Endodermal cell (in vitro differentiated cells): ENCODE measurements at regions not wholly inside any gene's neighbourhood (a gene's known extent, or its start where the extent isn't known, plus 50 kb on each side); places are given as distances from the start of the nearest gene placed in this dataset.
A peak's percentile ranks its signal among the peaks of the same experiment; 100 is the strongest.
"Not testable (repeated sequence)": the region's sequence is repeated elsewhere in the genome, so short reads cannot be mapped to it uniquely, and the experiment has no call there.

ENCODE experiments used
- DNase-seq: peaks from one replicate; pipeline ENCODE4 v3.0.0-alpha.2; 2017
- H3K27ac ChIP-seq: 2 replicates; pipeline ENCODE4 v1.5.1; 2013; ENCODE audit warnings: mild to moderate bottlenecking, low read depth, low read length, moderate library complexity
- H3K27me3 ChIP-seq: 2 replicates; pipeline ENCODE4 v1.6.1; 2013; ENCODE audit warnings: mild to moderate bottlenecking, low read length, moderate library complexity; ENCODE audit not compliant: insufficient read depth, control insufficient read depth, poor library complexity, severe bottlenecking
- H3K36me3 ChIP-seq: 2 replicates; pipeline ENCODE4 v1.7.0; 2013; ENCODE audit warnings: mild to moderate bottlenecking, low read length, moderate library complexity; ENCODE audit not compliant: control insufficient read depth, insufficient read depth
- H3K4me1 ChIP-seq: one replicate; pipeline ENCODE4 v1.7.0; 2013; ENCODE audit warnings: low read length; ENCODE audit not compliant: control insufficient read depth, insufficient read depth
- H3K4me3 ChIP-seq: 2 replicates; pipeline ENCODE4 v1.5.1; 2013; ENCODE audit warnings: mild to moderate bottlenecking, low read length, moderate library complexity
- H3K9ac ChIP-seq: 2 replicates; pipeline ENCODE4 v1.6.1; 2013; ENCODE audit warnings: mild to moderate bottlenecking, low read length, moderate library complexity; ENCODE audit not compliant: poor library complexity, severe bottlenecking; ENCODE audit errors: extremely low read depth
- H3K9me3 ChIP-seq: 2 replicates; pipeline ENCODE4 v1.6.1; 2013; ENCODE audit warnings: mild to moderate bottlenecking, low read length, moderate library complexity; ENCODE audit not compliant: control insufficient read depth
- H3K27ac Mint-ChIP-seq: 2 replicates; pipeline ENCODE4 v1.8.0; 2020; ENCODE audit warnings: mixed read lengths
- H3K27me3 Mint-ChIP-seq: 2 replicates; pipeline ENCODE4 v1.8.0; 2021; ENCODE audit warnings: mild to moderate bottlenecking, mixed read lengths; ENCODE audit not compliant: insufficient read depth
- H3K36me3 Mint-ChIP-seq: 2 replicates; pipeline ENCODE4 v1.8.0; 2020; ENCODE audit warnings: low read depth, mixed read lengths
- H3K4me1 Mint-ChIP-seq: 2 replicates; pipeline ENCODE4 v1.8.0; 2020; ENCODE audit warnings: mixed read lengths
- H3K4me3 Mint-ChIP-seq: 2 replicates; pipeline ENCODE4 v1.8.0; 2020; ENCODE audit warnings: mild to moderate bottlenecking, moderate library complexity, mixed read lengths
- H3K9me3 Mint-ChIP-seq: 2 replicates; pipeline ENCODE4 v1.8.0; 2020; ENCODE audit warnings: mild to moderate bottlenecking, mixed read lengths
- WGBS, 2 experiments: methylation state at CpG; one replicate each; pipeline versions ENCODE4 v1.1.5 to v1.1.7; 2013; ENCODE audit warnings: missing lambda C conversion rate in 2 of 2, mixed read lengths in 1 of 2; ENCODE audit not compliant: insufficient coverage in 1 of 2, insufficient read length in 1 of 2; 5-methylcytosine and 5-hydroxymethylcytosine counted together
- TF ChIP-seq, protein P1 (sequence below): fragments of 200-600 bp; sonication (generic); conservative IDR thresholded peaks from 2 replicates; pipeline ENCODE4 v1.5.0; 2021; ENCODE audit warnings: antibody characterized with exemption, mild to moderate bottlenecking

- DNase-seq: peak; percentile 68
- WGBS, 2 experiments: 82% methylated on average over 17 to 28 of the region's 28 CpGs
- not testable (repeated sequence) for H3K36me3 Mint-ChIP-seq, H3K4me3 ChIP-seq, H3K27ac Mint-ChIP-seq, H3K9ac ChIP-seq, H3K36me3 ChIP-seq, H3K27ac ChIP-seq, H3K4me1 Mint-ChIP-seq, H3K4me1 ChIP-seq
- H3K27me3 Mint-ChIP-seq: peaks cover 73% of the 10 kb centered on the region
- peaks cover 40% of the 10 kb centered on the region for H3K27me3 ChIP-seq
- peaks cover 16% of the 10 kb centered on the region for H3K9me3 ChIP-seq
- H3K4me3 Mint-ChIP-seq: peak overlapping the region; percentile 50
- peaks cover 15% of the 10 kb centered on the region for H3K9me3 Mint-ChIP-seq
Observed at GRCh38 chr2:131671841-131672470, 144.3 kb downstream of the CCDC74A start.

GRCh38 chr2:131672471-131673399 lies 145.0 kb downstream of the CCDC74A start:
- peak overlapping the region; percentile 66 for H3K4me3 ChIP-seq
- H3K27ac ChIP-seq, H3K36me3 ChIP-seq, H3K36me3 Mint-ChIP-seq, H3K9ac ChIP-seq, H3K4me1 Mint-ChIP-seq, H3K4me1 ChIP-seq, H3K27ac Mint-ChIP-seq: not testable (repeated sequence)
- H3K9me3 Mint-ChIP-seq: peaks cover 15% of the 10 kb centered on the region
- peak; percentile 88 for DNase-seq
- 20 to 42% methylated on average over 15 to 38 of the region's 38 CpGs for WGBS, 2 experiments
- H3K9me3 ChIP-seq: peaks cover 16% of the 10 kb centered on the region
- peaks cover 40% of the 10 kb centered on the region for H3K27me3 ChIP-seq
- TF ChIP-seq, protein P1, sequence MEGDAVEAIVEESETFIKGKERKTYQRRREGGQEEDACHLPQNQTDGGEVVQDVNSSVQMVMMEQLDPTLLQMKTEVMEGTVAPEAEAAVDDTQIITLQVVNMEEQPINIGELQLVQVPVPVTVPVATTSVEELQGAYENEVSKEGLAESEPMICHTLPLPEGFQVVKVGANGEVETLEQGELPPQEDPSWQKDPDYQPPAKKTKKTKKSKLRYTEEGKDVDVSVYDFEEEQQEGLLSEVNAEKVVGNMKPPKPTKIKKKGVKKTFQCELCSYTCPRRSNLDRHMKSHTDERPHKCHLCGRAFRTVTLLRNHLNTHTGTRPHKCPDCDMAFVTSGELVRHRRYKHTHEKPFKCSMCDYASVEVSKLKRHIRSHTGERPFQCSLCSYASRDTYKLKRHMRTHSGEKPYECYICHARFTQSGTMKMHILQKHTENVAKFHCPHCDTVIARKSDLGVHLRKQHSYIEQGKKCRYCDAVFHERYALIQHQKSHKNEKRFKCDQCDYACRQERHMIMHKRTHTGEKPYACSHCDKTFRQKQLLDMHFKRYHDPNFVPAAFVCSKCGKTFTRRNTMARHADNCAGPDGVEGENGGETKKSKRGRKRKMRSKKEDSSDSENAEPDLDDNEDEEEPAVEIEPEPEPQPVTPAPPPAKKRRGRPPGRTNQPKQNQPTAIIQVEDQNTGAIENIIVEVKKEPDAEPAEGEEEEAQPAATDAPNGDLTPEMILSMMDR: peak; percentile 77
- H3K4me3 Mint-ChIP-seq: peak overlapping the region; percentile 50
- H3K27me3 Mint-ChIP-seq: peaks cover 76% of the 10 kb centered on the region

DNA sequence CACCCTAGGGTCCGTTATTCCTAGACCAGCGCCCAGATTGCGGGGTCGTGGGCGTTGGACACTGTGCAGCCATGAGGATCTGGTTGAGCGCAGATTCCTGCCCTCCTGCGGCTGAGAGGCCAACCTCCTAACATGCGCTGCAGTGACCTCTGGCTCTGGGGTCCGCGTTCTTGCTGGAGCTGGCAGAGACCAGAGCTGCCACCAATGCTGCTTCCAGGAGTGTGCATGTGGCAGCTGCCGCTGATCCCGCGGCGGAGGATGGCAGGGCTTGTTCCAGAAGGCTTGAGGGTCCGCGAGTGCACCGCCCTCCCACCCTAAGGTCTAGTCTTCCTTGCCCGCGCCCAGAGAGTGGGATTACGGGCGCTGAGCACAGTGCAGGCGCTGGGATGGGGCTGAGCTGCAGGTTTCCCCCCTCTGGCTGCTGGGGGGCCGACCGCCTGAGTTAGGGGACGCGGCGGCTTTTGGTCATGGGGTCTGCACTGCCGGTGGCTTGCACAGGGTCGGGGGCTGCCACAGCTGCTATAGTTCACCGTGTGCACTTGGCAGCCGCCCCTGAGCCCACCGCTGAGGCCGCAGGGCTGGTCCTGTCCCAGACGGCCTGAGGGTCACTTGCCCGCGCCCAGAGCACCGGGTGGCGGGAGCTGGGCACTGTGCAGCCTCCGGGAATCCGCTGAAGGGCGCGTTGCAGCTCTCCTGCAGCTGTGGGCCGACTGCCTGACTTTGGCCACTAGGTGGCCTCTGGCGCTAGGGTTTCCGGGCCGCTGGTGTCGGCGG lies 145.9 kb downstream of the CCDC74A start:
- H3K9me3 ChIP-seq: peaks cover 10% of the 10 kb centered on the region
- Mint-ChIP-seq H3K27ac (no peak overlapping the region), H3K27me3 (peaks cover 76% of the 10 kb centered on the region), H3K4me3 (peak overlapping the region; percentile 50), H3K9me3 (peaks cover 9% of the 10 kb centered on the region), H3K4me1 (no peaks in the 10 kb centered on the region), H3K36me3 (no peaks in the 10 kb centered on the region)
- peak; percentile 94 for DNase-seq
- TF ChIP-seq, protein P1: peak; percentile 95
- no peak overlapping the region for H3K9ac ChIP-seq
- H3K4me3 ChIP-seq: peak overlapping the region; percentile 66
- H3K27ac ChIP-seq: no peak overlapping the region
- H3K27me3 ChIP-seq: peaks cover 44% of the 10 kb centered on the region
- H3K4me1 ChIP-seq: no peaks in the 10 kb centered on the region
- no peaks in the 10 kb centered on the region for H3K36me3 ChIP-seq
- 4 to 9% methylated on average over 21 to 48 of the region's 48 CpGs for WGBS, 2 experiments
